SIG-M5 (cell line): ENCODE measurements at regions not wholly inside any gene's neighbourhood (a gene's known extent, or its start where the extent isn't known, plus 50 kb on each side); places are given as distances from the start of the nearest gene placed in this dataset.

Source experiments
- DNase-seq: peaks from one replicate; lab custom pipeline; 2025; lab: John Stamatoyannopoulos, UW

GRCh38 chr2:144213797-144214196, 306.1 kb downstream of the ZEB2 start:
- no peak for DNase-seq

DNA sequence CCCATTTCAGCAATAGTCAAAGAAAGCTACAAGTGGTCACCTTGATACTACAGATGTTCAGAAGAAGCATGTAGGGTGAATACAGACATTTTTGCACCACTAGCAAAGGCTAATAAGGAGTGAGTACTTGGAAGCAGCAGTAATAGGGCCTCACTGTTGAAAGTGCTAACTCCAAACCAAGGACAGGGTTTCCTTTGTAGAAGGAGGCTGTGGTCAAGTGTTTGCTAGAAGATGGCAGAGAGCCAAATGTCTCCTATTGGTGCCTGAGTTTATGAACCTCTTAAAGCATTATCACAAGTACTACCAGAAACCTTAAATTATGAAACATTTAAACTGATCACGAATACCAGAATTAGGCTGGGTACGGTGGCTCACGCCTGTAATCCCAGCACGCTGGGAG, 308.1 kb downstream of the ZEB2 start:
- DNase-seq: no peak

DNA sequence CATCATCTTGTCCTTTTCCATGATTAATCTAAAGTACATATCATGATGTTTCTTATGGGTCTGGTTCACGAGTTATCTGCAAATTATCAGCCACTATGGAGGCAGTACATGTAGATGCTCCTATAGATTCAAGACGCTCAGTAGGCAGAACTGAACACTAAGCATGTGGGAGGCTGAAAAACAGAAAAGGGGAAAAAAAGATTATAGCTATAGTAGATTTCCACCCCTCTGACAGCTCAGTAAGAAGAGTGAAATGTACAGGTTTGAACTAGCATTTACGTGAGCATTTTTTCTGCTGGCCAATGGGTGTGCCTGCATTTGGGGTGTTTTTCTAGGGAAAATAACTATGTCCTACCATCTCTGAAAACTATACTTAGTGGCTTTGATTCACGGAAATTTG, 308.9 kb downstream of the ZEB2 start:
- DNase-seq: no peak

GRCh38 chr2:144210076-144210475, 309.8 kb downstream of the ZEB2 start:
- no peak for DNase-seq

DNA sequence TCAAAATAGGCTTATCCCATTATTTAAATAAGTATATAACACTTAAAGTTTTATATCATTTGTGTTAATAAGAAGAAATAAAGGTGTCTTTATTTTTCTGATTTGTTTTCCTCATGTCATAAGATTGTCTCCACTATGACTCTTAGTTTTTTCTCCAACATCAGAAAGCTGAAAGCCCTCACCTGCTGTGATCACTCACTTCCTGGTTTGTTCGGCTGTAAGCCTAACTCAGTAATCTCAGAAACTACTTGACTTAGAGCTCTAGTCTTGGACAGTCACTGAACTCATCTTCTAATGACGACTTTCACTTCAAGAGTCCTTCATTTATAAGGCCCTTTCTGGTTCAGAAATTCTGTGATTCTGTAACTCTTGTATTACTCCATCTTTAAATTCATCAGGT, 311.0 kb downstream of the ZEB2 start:
- DNase-seq: no peak

DNA sequence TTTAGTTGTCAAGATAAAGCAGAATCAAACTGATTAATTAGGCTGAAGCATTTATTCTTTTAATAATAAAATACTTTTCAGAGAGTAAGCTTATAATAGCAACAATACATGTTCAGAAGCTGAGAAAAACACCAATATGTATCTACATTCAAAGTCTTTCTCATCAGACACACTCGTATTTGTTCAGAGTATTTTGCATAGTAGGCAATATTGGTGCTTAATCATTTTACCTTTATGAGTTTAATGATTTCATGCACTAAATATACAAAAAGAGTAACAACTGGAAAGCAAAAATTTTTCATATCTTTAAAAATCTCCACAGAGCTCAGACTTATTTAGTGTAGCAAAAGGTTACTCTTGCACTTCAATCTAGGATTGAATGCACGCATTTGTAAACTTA, 313.9 kb downstream of the ZEB2 start:
- DNase-seq: no peak

GRCh38 chr2:144201868-144202468, 318.0 kb downstream of the ZEB2 start:
- no peak for DNase-seq

- DNase-seq: no peak
Observed at GRCh38 chr2:144201126-144201525, 318.8 kb downstream of the ZEB2 start.

DNA sequence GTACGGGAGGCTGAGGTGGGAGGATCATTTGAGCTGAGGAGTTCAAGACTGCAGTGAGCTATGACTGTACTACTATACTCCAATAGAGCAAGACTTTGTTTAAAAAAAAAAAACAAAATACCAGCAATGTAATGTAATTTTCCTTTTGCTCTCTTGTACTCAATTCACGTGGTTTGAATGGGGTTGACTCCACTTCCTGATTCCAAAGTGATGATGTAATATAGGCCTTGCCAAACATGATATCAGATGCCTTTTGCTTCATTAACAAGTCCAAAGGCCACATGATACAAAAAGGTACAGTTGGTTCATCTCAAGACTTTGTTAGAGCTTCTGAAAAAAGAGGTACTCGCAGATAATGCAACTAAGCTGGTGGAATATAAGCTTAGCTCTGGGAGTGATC, 321.8 kb downstream of the ZEB2 start:
- no peak for DNase-seq

DNA sequence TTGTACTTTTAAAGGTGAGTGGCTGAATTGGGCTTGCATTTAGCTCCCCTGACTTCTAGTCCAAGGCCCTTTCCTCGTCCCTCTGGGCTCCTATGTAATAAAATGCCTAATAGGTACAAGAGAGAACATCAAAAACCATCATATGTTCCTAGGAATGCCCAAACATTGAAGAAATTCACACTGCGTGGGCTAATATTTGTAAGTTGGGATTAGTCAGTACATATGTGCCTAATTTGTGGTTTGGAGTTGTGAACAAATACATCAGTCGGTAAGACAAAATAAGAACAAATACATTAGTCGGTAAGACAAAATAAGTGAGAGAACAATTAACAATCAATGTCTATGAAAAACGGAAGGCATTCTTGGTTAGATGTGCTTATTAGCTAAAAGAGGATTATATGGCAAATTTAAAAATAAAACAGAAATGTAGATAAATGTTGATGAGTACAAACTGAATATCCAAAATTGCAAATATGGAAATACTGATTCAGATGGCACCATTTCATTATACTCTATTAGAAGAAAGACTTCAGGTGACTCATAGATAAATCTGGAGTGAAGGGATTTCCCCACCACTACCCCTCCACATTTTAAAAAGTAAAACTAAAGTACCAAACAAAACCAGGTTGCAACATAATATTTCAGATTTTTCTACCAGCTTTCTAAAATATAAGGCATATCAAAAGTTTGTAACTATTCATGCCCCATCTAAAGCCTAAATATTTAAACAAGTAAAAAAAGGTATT, 325.4 kb downstream of the ZEB2 start:
- no peak for DNase-seq

GRCh38 chr2:144190908-144191605, 328.9 kb downstream of the ZEB2 start:
- no peak for DNase-seq

- no peak for DNase-seq
Observed at GRCh38 chr2:144183727-144184126, 336.2 kb downstream of the ZEB2 start.

DNA sequence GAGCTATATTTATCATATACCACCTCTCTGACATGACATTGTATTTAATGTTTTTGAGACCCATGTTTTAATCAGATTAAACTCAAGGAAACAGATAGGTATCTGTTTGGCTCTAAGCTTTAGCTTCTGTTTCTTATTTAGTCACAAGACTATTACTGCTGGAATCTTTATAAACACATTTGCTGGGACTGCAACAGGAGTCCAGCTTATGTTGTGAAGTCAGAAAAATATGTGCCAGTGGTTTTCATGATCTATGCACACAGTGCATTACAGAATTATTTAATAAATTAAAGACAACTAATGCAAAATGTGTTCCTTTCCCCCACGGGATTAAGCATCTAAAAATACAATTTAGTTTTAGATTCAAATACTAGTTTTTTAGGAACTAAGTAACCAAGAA, 338.9 kb downstream of the ZEB2 start:
- no peak for DNase-seq

- DNase-seq: no peak
Observed at GRCh38 chr2:144180131-144180530, 339.8 kb downstream of the ZEB2 start.

DNA sequence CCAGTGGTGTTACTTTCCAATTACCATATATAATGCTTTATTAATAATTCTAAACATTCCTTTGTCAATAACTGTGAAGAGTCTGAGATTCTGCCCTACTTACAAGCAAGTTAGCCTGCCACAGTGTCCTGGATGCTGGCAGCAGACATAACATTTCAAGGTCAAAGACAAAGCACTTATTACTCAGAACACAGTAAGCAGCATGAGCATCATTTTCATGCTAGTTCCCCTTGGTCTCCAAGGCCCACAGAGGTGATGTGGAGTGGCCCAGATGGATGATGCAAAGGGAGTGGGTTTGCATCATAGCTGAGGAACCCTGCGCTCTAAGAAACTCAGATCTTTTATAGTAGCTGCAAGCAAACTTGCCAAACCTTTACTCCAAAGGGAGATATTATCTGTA, 349.7 kb downstream of the ZEB2 start:
- no peak for DNase-seq

GRCh38 chr2:144166743-144167142, 353.2 kb downstream of the ZEB2 start:
- no peak for DNase-seq

- DNase-seq: no peak
Observed at GRCh38 chr2:144165599-144166250, 354.2 kb downstream of the ZEB2 start.

- no peak for DNase-seq
Observed at GRCh38 chr2:144163592-144163991, 356.3 kb downstream of the ZEB2 start.

GRCh38 chr2:144162652-144163051, 357.3 kb downstream of the ZEB2 start:
- DNase-seq: no peak

- DNase-seq: no peak
Observed at GRCh38 chr2:144161061-144161460, 358.9 kb downstream of the ZEB2 start.

- DNase-seq: no peak
Observed at GRCh38 chr2:144159240-144159639, 360.7 kb downstream of the ZEB2 start.

DNA sequence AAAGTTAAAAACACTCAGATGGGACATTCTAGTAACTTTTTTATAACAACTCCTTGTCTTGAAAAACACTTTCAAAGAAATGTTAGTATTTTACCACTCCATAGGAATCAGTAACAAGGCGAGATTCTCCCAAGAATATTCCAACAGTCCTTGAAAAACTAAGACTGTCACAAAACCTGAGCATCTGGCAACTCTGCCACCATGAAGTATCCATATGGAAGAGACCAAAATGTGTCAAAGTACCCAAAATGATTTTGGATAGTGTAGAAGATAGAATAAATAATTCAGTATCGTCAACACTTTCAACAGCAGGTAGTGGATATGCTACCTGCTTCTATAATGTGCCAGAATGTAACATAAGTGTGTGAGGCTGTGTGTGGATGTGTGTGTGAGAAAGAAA, 361.8 kb downstream of the ZEB2 start:
- DNase-seq: no peak
